SK-N-SH (cell line): ENCODE measurements at regions not wholly inside any gene's neighbourhood (a gene's known extent, or its start where the extent isn't known, plus 50 kb on each side); places are given as distances from the start of the nearest gene placed in this dataset.

Experiments used
- EP300 ChIP-seq, 2 experiments: IDR thresholded peaks; 2 replicates each; pipeline versions ENCODE4 v1.4.0 to v1.6.1; 2012; ENCODE audit warnings: borderline replicate concordance in 1 of 2, low read depth in 1 of 2, low read length in 1 of 2
- POLR2AphosphoS5 ChIP-seq: IDR thresholded peaks from 2 replicates; pipeline ENCODE4 v1.6.1; 2012; ENCODE audit warnings: low read depth, low read length

DNA sequence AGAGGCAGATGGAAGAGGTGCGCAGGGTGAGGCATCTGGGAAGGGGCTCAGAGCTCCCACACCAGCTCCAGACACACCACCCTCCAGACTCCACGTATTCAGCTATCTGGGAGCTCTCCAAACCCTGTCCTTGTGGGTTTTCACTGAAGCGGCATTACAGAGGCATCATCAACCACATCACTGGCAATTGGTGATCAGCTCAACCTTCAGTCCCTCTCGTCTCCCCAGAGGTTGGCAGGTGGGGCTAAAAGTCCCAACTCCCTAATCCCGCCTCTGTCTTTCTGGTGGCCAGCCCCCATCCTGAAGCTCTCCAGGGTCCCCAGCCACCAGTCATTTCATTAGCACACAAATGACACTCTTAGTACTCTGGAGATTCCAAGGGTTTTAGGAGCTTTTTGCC lies 123.9 kb downstream of the KCNJ12 start:
- TF ChIP-seq POLR2AphosphoS5 (no peak), EP300 (IDR thresholded peaks at IDR 0.05; ENCODE audit: borderline replicate concordance in 1 of 2, low read depth in 1 of 2, low read length in 1 of 2) (no peak)
